SKM-1 (cell line): ENCODE measurements at regions not wholly inside any gene's neighbourhood (a gene's known extent, or its start where the extent isn't known, plus 50 kb on each side); places are given as distances from the start of the nearest gene placed in this dataset.

Experiments used
- DNase-seq: peaks from one replicate; lab custom pipeline; 2025; ENCODE audit not compliant: unreplicated experiment; lab: John Stamatoyannopoulos, UW

GRCh38 chr18:39976771-39977170 is 1978.3 kb upstream of the PIK3C3 start:
- DNase-seq, result no peak

- DNase-seq, result no peak
These were observed 1982.5 kb upstream of the PIK3C3 start for GRCh38 chr18:39972521-39972920.

GRCh38 chr18:39969803-39970494 is 1985.1 kb upstream of the PIK3C3 start:
- no peak for DNase-seq

GRCh38 chr18:39966275-39966674 is 1988.8 kb upstream of the PIK3C3 start:
- DNase-seq, result no peak

- no peak for DNase-seq
These were observed 1992.5 kb upstream of the PIK3C3 start for GRCh38 chr18:39962546-39962945.

- no peak for DNase-seq
These were observed 1994.5 kb upstream of the PIK3C3 start for GRCh38 chr18:39960550-39960949.

GRCh38 chr18:39959839-39960238 is 1995.2 kb upstream of the PIK3C3 start:
- no peak for DNase-seq

GRCh38 chr18:39958876-39959275 is 1996.2 kb upstream of the PIK3C3 start:
- no peak for DNase-seq

- DNase-seq, result no peak
These were observed 2002.2 kb upstream of the PIK3C3 start for GRCh38 chr18:39952816-39953215.

- no peak for DNase-seq
These were observed 2003.8 kb upstream of the PIK3C3 start for GRCh38 chr18:39951142-39951720.

- no peak for DNase-seq
These were observed 2008.4 kb upstream of the PIK3C3 start for GRCh38 chr18:39946623-39947061.

GRCh38 chr18:39945076-39945475 is 2010.0 kb upstream of the PIK3C3 start:
- DNase-seq, result no peak

GRCh38 chr18:39942702-39943101 is 2012.3 kb upstream of the PIK3C3 start:
- no peak for DNase-seq

- no peak for DNase-seq
These were observed 2016.1 kb upstream of the PIK3C3 start for GRCh38 chr18:39938676-39939608.

GRCh38 chr18:39935598-39935997 is 2019.4 kb upstream of the PIK3C3 start:
- no peak for DNase-seq

- no peak for DNase-seq
These were observed 2036.2 kb upstream of the PIK3C3 start for GRCh38 chr18:39918847-39919246.

GRCh38 chr18:39913672-39914366 is 2041.2 kb upstream of the PIK3C3 start:
- no peak for DNase-seq

GRCh38 chr18:39911716-39912115 is 2043.3 kb upstream of the PIK3C3 start:
- DNase-seq, result no peak

- no peak for DNase-seq
These were observed 2045.3 kb upstream of the PIK3C3 start for GRCh38 chr18:39909706-39910105.

GRCh38 chr18:39886136-39886535 is 2068.9 kb upstream of the PIK3C3 start:
- no peak for DNase-seq

GRCh38 chr18:39872651-39873050 is 2082.4 kb upstream of the PIK3C3 start:
- DNase-seq, result no peak
